ENCODE measurements at regions not wholly inside any gene's neighbourhood (a gene's known extent, or its start where the extent isn't known, plus 50 kb on each side); places are given as distances from the start of the nearest gene placed in this dataset.

GRCh38 chr12:124478985-124479645 lies 88.3 kb downstream of the NCOR2 start:
- H3K36me3 Mint-ChIP-seq = peaks cover 24% of the 10 kb centered on the region
- no peak overlapping the region for H3K27ac Mint-ChIP-seq
- TF ChIP-seq, protein P1, sequence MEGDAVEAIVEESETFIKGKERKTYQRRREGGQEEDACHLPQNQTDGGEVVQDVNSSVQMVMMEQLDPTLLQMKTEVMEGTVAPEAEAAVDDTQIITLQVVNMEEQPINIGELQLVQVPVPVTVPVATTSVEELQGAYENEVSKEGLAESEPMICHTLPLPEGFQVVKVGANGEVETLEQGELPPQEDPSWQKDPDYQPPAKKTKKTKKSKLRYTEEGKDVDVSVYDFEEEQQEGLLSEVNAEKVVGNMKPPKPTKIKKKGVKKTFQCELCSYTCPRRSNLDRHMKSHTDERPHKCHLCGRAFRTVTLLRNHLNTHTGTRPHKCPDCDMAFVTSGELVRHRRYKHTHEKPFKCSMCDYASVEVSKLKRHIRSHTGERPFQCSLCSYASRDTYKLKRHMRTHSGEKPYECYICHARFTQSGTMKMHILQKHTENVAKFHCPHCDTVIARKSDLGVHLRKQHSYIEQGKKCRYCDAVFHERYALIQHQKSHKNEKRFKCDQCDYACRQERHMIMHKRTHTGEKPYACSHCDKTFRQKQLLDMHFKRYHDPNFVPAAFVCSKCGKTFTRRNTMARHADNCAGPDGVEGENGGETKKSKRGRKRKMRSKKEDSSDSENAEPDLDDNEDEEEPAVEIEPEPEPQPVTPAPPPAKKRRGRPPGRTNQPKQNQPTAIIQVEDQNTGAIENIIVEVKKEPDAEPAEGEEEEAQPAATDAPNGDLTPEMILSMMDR (conservative IDR thresholded peaks at IDR 0.05) = no peak
- H3K4me3 Mint-ChIP-seq = no peak overlapping the region
- peaks cover under 1% of the 10 kb centered on the region for H3K9me3 Mint-ChIP-seq
- no peak for DNase-seq (ENCODE audit: extremely low spot score, unreplicated experiment)
- peaks cover 24% of the 10 kb centered on the region for H3K4me1 Mint-ChIP-seq (ENCODE audit: unreplicated experiment)
- H3K27me3 Mint-ChIP-seq = no peaks in the 10 kb centered on the region

GRCh38 chr12:124478416-124478815 lies 89.0 kb downstream of the NCOR2 start:
- peak overlapping the region; percentile 5 for H3K4me3 Mint-ChIP-seq

GRCh38 chr12:124477107-124477915 lies 90.1 kb downstream of the NCOR2 start:
- H3K4me3 Mint-ChIP-seq = no peak overlapping the region
- TF ChIP-seq, protein P1 (conservative IDR thresholded peaks at IDR 0.05) = no peak
- peaks cover 24% of the 10 kb centered on the region for H3K4me1 Mint-ChIP-seq (ENCODE audit: unreplicated experiment)
- peaks cover 40% of the 10 kb centered on the region for H3K36me3 Mint-ChIP-seq
- H3K27me3 Mint-ChIP-seq = no peaks in the 10 kb centered on the region
- H3K27ac Mint-ChIP-seq = no peak overlapping the region
- DNase-seq (ENCODE audit: extremely low spot score, unreplicated experiment) = no peak
- H3K9me3 Mint-ChIP-seq = peaks cover 7% of the 10 kb centered on the region

More at GRCh38 chr12:124478416-124478815, 89.0 kb downstream of the NCOR2 start:
- Mint-ChIP-seq H3K27ac (no peak overlapping the region), H3K9me3 (peaks cover 7% of the 10 kb centered on the region), H3K27me3 (no peaks in the 10 kb centered on the region), H3K4me1 (ENCODE audit: unreplicated experiment) (peaks cover 24% of the 10 kb centered on the region), H3K36me3 (peaks cover 31% of the 10 kb centered on the region)
- TF ChIP-seq, protein P1 (conservative IDR thresholded peaks at IDR 0.05) = no peak
- DNase-seq (ENCODE audit: extremely low spot score, unreplicated experiment) = no peak

DNA sequence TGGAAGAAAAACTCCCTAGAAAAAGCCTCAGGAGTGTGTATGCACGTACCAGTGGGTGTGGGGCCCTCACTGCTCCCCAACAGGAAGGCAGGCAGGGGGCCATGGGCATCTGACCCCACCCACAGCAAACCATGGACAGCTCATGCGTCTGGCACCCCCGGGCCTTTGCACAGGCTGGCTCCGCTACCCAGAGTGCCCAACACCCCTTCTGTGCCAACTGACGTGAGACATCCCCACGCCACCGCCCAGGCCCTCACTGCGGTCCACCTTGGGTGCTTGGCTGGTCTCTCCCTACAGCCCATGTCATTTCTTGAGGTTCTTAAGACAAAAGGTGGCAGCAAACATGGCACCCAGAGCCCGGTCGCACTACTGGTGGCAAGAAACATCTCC lies 91.4 kb downstream of the NCOR2 start:
- DNase-seq (ENCODE audit: extremely low spot score, unreplicated experiment) = no peak
- Mint-ChIP-seq H3K27ac (no peak overlapping the region), H3K4me3 (no peak overlapping the region), H3K4me1 (ENCODE audit: unreplicated experiment) (peaks cover 18% of the 10 kb centered on the region), H3K36me3 (peaks cover 46% of the 10 kb centered on the region), H3K27me3 (no peaks in the 10 kb centered on the region), H3K9me3 (peaks cover 7% of the 10 kb centered on the region)
- TF ChIP-seq, protein P1 (conservative IDR thresholded peaks at IDR 0.05) = no peak

GRCh38 chr12:124475295-124476010 lies 92.0 kb downstream of the NCOR2 start:
- no peak overlapping the region for H3K4me3 Mint-ChIP-seq
- peaks cover 18% of the 10 kb centered on the region for H3K4me1 Mint-ChIP-seq (ENCODE audit: unreplicated experiment)
- H3K9me3 Mint-ChIP-seq = peaks cover 8% of the 10 kb centered on the region
- DNase-seq (ENCODE audit: extremely low spot score, unreplicated experiment) = no peak
- TF ChIP-seq, protein P1 (conservative IDR thresholded peaks at IDR 0.05) = no peak
- H3K27ac Mint-ChIP-seq = no peak overlapping the region
- H3K27me3 Mint-ChIP-seq = no peaks in the 10 kb centered on the region
- H3K36me3 Mint-ChIP-seq = peaks cover 49% of the 10 kb centered on the region
